SK-N-SH (cell line): ENCODE measurements at regions not wholly inside any gene's neighbourhood (a gene's known extent, or its start where the extent isn't known, plus 50 kb on each side); places are given as distances from the start of the nearest gene placed in this dataset.

Source experiments
- CHD2 ChIP-seq: fragments of 150-350 bp; IDR thresholded peaks from 2 replicates; pipeline ENCODE4 v1.6.1; 2018; ENCODE audit warnings: low read length; ENCODE audit not compliant: partially characterized antibody
- CTCF ChIP-seq: fragments of 200-600 bp; sonication (generic); IDR thresholded peaks from 2 replicates; pipeline ENCODE4 v1.6.1; 2017; ENCODE audit warnings: antibody characterized with exemption, mild to moderate bottlenecking, moderate library complexity
- EP300 ChIP-seq, 2 experiments: IDR thresholded peaks; 2 replicates each; pipeline versions ENCODE4 v1.4.0 to v1.6.1; 2012; ENCODE audit warnings: borderline replicate concordance in 1 of 2, low read depth in 1 of 2, low read length in 1 of 2
- EZH2phosphoT487 ChIP-seq: fragments of 200-600 bp; sonication (generic); IDR thresholded peaks from 2 replicates; pipeline ENCODE4 v1.6.1; 2017; ENCODE audit warnings: low read depth, mixed run types, mild to moderate bottlenecking, antibody characterized with exemption, moderate library complexity, borderline replicate concordance
- FOXM1 ChIP-seq: IDR thresholded peaks from 2 replicates; pipeline ENCODE4 v1.4.0; 2012; ENCODE audit warnings: low read depth, mild to moderate bottlenecking
- MEF2A ChIP-seq: IDR thresholded peaks from 2 replicates; pipeline ENCODE4 v1.4.0; 2012; ENCODE audit warnings: low read depth, borderline replicate concordance
- PBX3 ChIP-seq: IDR thresholded peaks from 2 replicates; pipeline ENCODE4; 2012
- POLR2AphosphoS5 ChIP-seq: IDR thresholded peaks from 2 replicates; pipeline ENCODE4 v1.6.1; 2012; ENCODE audit warnings: low read depth, low read length
- RAD21 ChIP-seq: IDR thresholded peaks from 2 replicates; pipeline ENCODE4 v1.6.1; 2012; ENCODE audit warnings: mild to moderate bottlenecking, low read length
- TAF1 ChIP-seq: IDR thresholded peaks from 2 replicates; pipeline ENCODE4 v1.6.1; 2012; ENCODE audit warnings: low read depth, mild to moderate bottlenecking, low read length, moderate library complexity, borderline replicate concordance
- TCF12 ChIP-seq: IDR thresholded peaks from 2 replicates; pipeline ENCODE4 v1.4.0; 2012
- USF2 ChIP-seq: fragments of 150-350 bp; IDR thresholded peaks from 2 replicates; pipeline ENCODE4 v1.6.1; 2017; ENCODE audit warnings: antibody characterized with exemption, low read length, low read depth, borderline replicate concordance
- ZBTB33 ChIP-seq: IDR thresholded peaks from 2 replicates; pipeline ENCODE4 v1.4.0; 2012; ENCODE audit warnings: low read depth, borderline replicate concordance
- TF ChIP-seq, protein P1 (sequence below): IDR thresholded peaks from 2 replicates; pipeline ENCODE4 v1.6.1; 2012; ENCODE audit warnings: mild to moderate bottlenecking, low read depth, low read length, moderate library complexity

GRCh38 chr2:101644842-101645383 lies 52.6 kb upstream of the MAP4K4 start:
- TF ChIP-seq EP300 (IDR thresholded peaks at IDR 0.05; ENCODE audit: borderline replicate concordance in 1 of 2, low read depth in 1 of 2, low read length in 1 of 2) (no peak), CTCF (no peak), TCF12 (no peak), FOXM1 (no peak), PBX3 (no peak), USF2 (no peak), RAD21 (no peak), POLR2AphosphoS5 (no peak), ZBTB33 (no peak), EZH2phosphoT487 (no peak), CHD2 (no peak), TAF1 (no peak), MEF2A (no peak)
- TF ChIP-seq, protein P1, sequence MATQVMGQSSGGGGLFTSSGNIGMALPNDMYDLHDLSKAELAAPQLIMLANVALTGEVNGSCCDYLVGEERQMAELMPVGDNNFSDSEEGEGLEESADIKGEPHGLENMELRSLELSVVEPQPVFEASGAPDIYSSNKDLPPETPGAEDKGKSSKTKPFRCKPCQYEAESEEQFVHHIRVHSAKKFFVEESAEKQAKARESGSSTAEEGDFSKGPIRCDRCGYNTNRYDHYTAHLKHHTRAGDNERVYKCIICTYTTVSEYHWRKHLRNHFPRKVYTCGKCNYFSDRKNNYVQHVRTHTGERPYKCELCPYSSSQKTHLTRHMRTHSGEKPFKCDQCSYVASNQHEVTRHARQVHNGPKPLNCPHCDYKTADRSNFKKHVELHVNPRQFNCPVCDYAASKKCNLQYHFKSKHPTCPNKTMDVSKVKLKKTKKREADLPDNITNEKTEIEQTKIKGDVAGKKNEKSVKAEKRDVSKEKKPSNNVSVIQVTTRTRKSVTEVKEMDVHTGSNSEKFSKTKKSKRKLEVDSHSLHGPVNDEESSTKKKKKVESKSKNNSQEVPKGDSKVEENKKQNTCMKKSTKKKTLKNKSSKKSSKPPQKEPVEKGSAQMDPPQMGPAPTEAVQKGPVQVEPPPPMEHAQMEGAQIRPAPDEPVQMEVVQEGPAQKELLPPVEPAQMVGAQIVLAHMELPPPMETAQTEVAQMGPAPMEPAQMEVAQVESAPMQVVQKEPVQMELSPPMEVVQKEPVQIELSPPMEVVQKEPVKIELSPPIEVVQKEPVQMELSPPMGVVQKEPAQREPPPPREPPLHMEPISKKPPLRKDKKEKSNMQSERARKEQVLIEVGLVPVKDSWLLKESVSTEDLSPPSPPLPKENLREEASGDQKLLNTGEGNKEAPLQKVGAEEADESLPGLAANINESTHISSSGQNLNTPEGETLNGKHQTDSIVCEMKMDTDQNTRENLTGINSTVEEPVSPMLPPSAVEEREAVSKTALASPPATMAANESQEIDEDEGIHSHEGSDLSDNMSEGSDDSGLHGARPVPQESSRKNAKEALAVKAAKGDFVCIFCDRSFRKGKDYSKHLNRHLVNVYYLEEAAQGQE: no peak
